Central memory CD8-positive, alpha-beta T cell (primary cell): ENCODE measurements at regions not wholly inside any gene's neighbourhood (a gene's known extent, or its start where the extent isn't known, plus 50 kb on each side); places are given as distances from the start of the nearest gene placed in this dataset.

Source experiments
- ATAC-seq: fragments of 150-1000 bp; cut with Tn5 transposase; replicated peaks from 2 replicates; pipeline ENCODE4 v1.10.0; 2022; ENCODE audit warnings: mild to moderate bottlenecking, moderate FRiP score, moderate number of reproducible peaks; ENCODE audit not compliant: poor library complexity, severe bottlenecking; ENCODE audit errors: extremely low read depth
- DNase-seq, 2 donors: peaks; one replicate each; pipeline ENCODE4 v3.0.0; 2021; ENCODE audit warnings: low spot score in 2 of 2
- H3K27ac Mint-ChIP-seq: one replicate; pipeline ENCODE4 v1.8.0; 2022; ENCODE audit warnings: low read depth, mild to moderate bottlenecking, moderate library complexity, mixed read lengths
- H3K27me3 Mint-ChIP-seq: one replicate; pipeline ENCODE4 v1.8.0; 2022; ENCODE audit warnings: mixed read lengths
- H3K36me3 Mint-ChIP-seq: one replicate; pipeline ENCODE4 v1.8.0; 2022; ENCODE audit warnings: mild to moderate bottlenecking, moderate library complexity, mixed read lengths; ENCODE audit not compliant: insufficient read depth
- H3K4me1 Mint-ChIP-seq: one replicate; pipeline ENCODE4 v1.8.0; 2022; ENCODE audit warnings: mixed read lengths
- H3K4me3 Mint-ChIP-seq: one replicate; pipeline ENCODE4 v1.8.0; 2022; ENCODE audit warnings: mild to moderate bottlenecking, moderate library complexity, mixed read lengths
- H3K9me3 Mint-ChIP-seq: one replicate; pipeline ENCODE4 v1.8.0; 2022; ENCODE audit warnings: mixed read lengths

GRCh38 chr9:32218100-32218767 is 166.2 kb upstream of the ACO1 start:
- H3K4me1 Mint-ChIP-seq, result no peaks in the 10 kb centered on the region
- peaks cover 8% of the 10 kb centered on the region for H3K27me3 Mint-ChIP-seq
- H3K27ac Mint-ChIP-seq, result no peak overlapping the region
- no peaks in the 10 kb centered on the region for H3K36me3 Mint-ChIP-seq
- DNase-seq (no peak), ATAC-seq (no peak)
- H3K4me3 Mint-ChIP-seq, result no peak overlapping the region
- peaks cover 12% of the 10 kb centered on the region for H3K9me3 Mint-ChIP-seq

GRCh38 chr9:32220750-32221149 is 163.7 kb upstream of the ACO1 start:
- Mint-ChIP-seq H3K36me3 (no peaks in the 10 kb centered on the region), H3K4me1 (no peaks in the 10 kb centered on the region), H3K9me3 (peaks cover 6% of the 10 kb centered on the region), H3K27me3 (peaks cover 8% of the 10 kb centered on the region), H3K27ac (no peak overlapping the region), H3K4me3 (no peak overlapping the region)
- DNase-seq, result no peak
- ATAC-seq, result no peak

- no peak for DNase-seq
- Mint-ChIP-seq H3K27me3 (no peaks in the 10 kb centered on the region), H3K4me1 (no peaks in the 10 kb centered on the region), H3K9me3 (no peaks in the 10 kb centered on the region), H3K4me3 (no peak overlapping the region), H3K27ac (no peak overlapping the region), H3K36me3 (no peaks in the 10 kb centered on the region)
- no peak for ATAC-seq
Observed at GRCh38 chr9:32234451-32234850, 150.0 kb upstream of the ACO1 start.

- H3K36me3 Mint-ChIP-seq, result peaks cover 2% of the 10 kb centered on the region
- no peak overlapping the region for H3K27ac Mint-ChIP-seq
- ATAC-seq (no peak), DNase-seq (no peak)
- no peaks in the 10 kb centered on the region for H3K4me1 Mint-ChIP-seq
- H3K27me3 Mint-ChIP-seq, result peaks cover 9% of the 10 kb centered on the region
- H3K4me3 Mint-ChIP-seq, result no peak overlapping the region
- H3K9me3 Mint-ChIP-seq, result no peaks in the 10 kb centered on the region
Observed at GRCh38 chr9:32247168-32247567, 137.3 kb upstream of the ACO1 start.

GRCh38 chr9:32248189-32248712 is 136.2 kb upstream of the ACO1 start:
- H3K27ac Mint-ChIP-seq, result no peak overlapping the region
- ATAC-seq (no peak), DNase-seq (no peak)
- H3K27me3 Mint-ChIP-seq, result peaks cover 9% of the 10 kb centered on the region
- H3K9me3 Mint-ChIP-seq, result no peaks in the 10 kb centered on the region
- H3K4me1 Mint-ChIP-seq, result no peaks in the 10 kb centered on the region
- H3K4me3 Mint-ChIP-seq, result no peak overlapping the region
- H3K36me3 Mint-ChIP-seq, result no peaks in the 10 kb centered on the region

GRCh38 chr9:32251539-32251938 is 132.9 kb upstream of the ACO1 start:
- Mint-ChIP-seq H3K36me3 (peaks cover 2% of the 10 kb centered on the region), H3K9me3 (no peaks in the 10 kb centered on the region), H3K27me3 (peaks cover 9% of the 10 kb centered on the region), H3K4me1 (no peaks in the 10 kb centered on the region), H3K27ac (no peak overlapping the region), H3K4me3 (no peak overlapping the region)
- ATAC-seq (no peak), DNase-seq (no peak)

GRCh38 chr9:32253731-32254130 is 130.7 kb upstream of the ACO1 start:
- H3K9me3 Mint-ChIP-seq, result no peaks in the 10 kb centered on the region
- peaks cover 2% of the 10 kb centered on the region for H3K36me3 Mint-ChIP-seq
- no peak overlapping the region for H3K27ac Mint-ChIP-seq
- no peak overlapping the region for H3K4me3 Mint-ChIP-seq
- no peaks in the 10 kb centered on the region for H3K4me1 Mint-ChIP-seq
- peaks cover 9% of the 10 kb centered on the region for H3K27me3 Mint-ChIP-seq
- DNase-seq, result no peak
- no peak for ATAC-seq

GRCh38 chr9:32255026-32255425 is 129.4 kb upstream of the ACO1 start:
- Mint-ChIP-seq H3K36me3 (peaks cover 2% of the 10 kb centered on the region), H3K9me3 (no peaks in the 10 kb centered on the region), H3K4me3 (no peak overlapping the region), H3K4me1 (no peaks in the 10 kb centered on the region), H3K27ac (no peak overlapping the region), H3K27me3 (peaks cover 9% of the 10 kb centered on the region)
- no peak for ATAC-seq
- DNase-seq, result no peak

- Mint-ChIP-seq H3K4me3 (no peak overlapping the region), H3K36me3 (peaks cover 4% of the 10 kb centered on the region), H3K9me3 (peaks cover 4% of the 10 kb centered on the region), H3K27me3 (peaks cover 17% of the 10 kb centered on the region), H3K4me1 (no peaks in the 10 kb centered on the region), H3K27ac (no peak overlapping the region)
- DNase-seq (no peak), ATAC-seq (no peak)
Observed at GRCh38 chr9:32258482-32258881, 126.0 kb upstream of the ACO1 start.

GRCh38 chr9:32260151-32260862 is 124.1 kb upstream of the ACO1 start:
- Mint-ChIP-seq H3K9me3 (peaks cover 4% of the 10 kb centered on the region), H3K27me3 (peaks cover 35% of the 10 kb centered on the region), H3K36me3 (peaks cover 4% of the 10 kb centered on the region), H3K27ac (no peak overlapping the region), H3K4me1 (no peaks in the 10 kb centered on the region), H3K4me3 (no peak overlapping the region)
- ATAC-seq (no peak), DNase-seq (no peak)

- H3K4me1 Mint-ChIP-seq, result no peaks in the 10 kb centered on the region
- DNase-seq, result no peak
- H3K27me3 Mint-ChIP-seq, result peaks cover 44% of the 10 kb centered on the region
- ATAC-seq, result no peak
- peaks cover 2% of the 10 kb centered on the region for H3K36me3 Mint-ChIP-seq
- H3K9me3 Mint-ChIP-seq, result peaks cover 4% of the 10 kb centered on the region
- no peak overlapping the region for H3K4me3 Mint-ChIP-seq
- H3K27ac Mint-ChIP-seq, result no peak overlapping the region
Observed at GRCh38 chr9:32264170-32264864, 120.1 kb upstream of the ACO1 start.

GRCh38 chr9:32265037-32265436 is 119.4 kb upstream of the ACO1 start:
- ATAC-seq (no peak), DNase-seq (no peak)
- Mint-ChIP-seq H3K36me3 (peaks cover 2% of the 10 kb centered on the region), H3K4me1 (no peaks in the 10 kb centered on the region), H3K27me3 (peaks cover 44% of the 10 kb centered on the region), H3K27ac (no peak overlapping the region), H3K4me3 (no peak overlapping the region), H3K9me3 (peaks cover 4% of the 10 kb centered on the region)

GRCh38 chr9:32278991-32279390 is 105.5 kb upstream of the ACO1 start:
- H3K27me3 Mint-ChIP-seq, result no peaks in the 10 kb centered on the region
- H3K4me3 Mint-ChIP-seq, result no peak overlapping the region
- DNase-seq, result no peak
- no peaks in the 10 kb centered on the region for H3K36me3 Mint-ChIP-seq
- H3K9me3 Mint-ChIP-seq, result no peaks in the 10 kb centered on the region
- ATAC-seq, result no peak
- no peak overlapping the region for H3K27ac Mint-ChIP-seq
- no peaks in the 10 kb centered on the region for H3K4me1 Mint-ChIP-seq
